Activated CD4-positive, alpha-beta T cell treated with anti-CD3 and anti-CD28 coated beads, Interleukin-2, amount 10 ng/mL, durations not matched to agents 24 days and 14 days (primary cell): ENCODE measurements at regions not wholly inside any gene's neighbourhood (a gene's known extent, or its start where the extent isn't known, plus 50 kb on each side); places are given as distances from the start of the nearest gene placed in this dataset.

Experiments used
- DNase-seq: peaks from one replicate; pipeline ENCODE4 v3.0.0; 2022
- H3K27ac Mint-ChIP-seq: one replicate; pipeline ENCODE4 v1.8.0; 2022; ENCODE audit warnings: mild to moderate bottlenecking, mixed read lengths
- H3K27me3 Mint-ChIP-seq: one replicate; pipeline ENCODE4 v1.8.0; 2022; ENCODE audit warnings: mixed read lengths
- H3K36me3 Mint-ChIP-seq: one replicate; pipeline ENCODE4 v1.8.0; 2022; ENCODE audit warnings: low read depth, mild to moderate bottlenecking, mixed read lengths
- H3K4me1 Mint-ChIP-seq: one replicate; pipeline ENCODE4 v1.8.0; 2021; ENCODE audit warnings: mixed read lengths
- H3K4me3 Mint-ChIP-seq: one replicate; pipeline ENCODE4 v1.8.0; 2022; ENCODE audit warnings: mild to moderate bottlenecking, moderate library complexity, mixed read lengths
- H3K9me3 Mint-ChIP-seq: one replicate; pipeline ENCODE4 v1.8.0; 2021; ENCODE audit warnings: mixed read lengths
- intact Hi-C: fragments of 100-400 bp; cut with micrococcal nuclease; formaldehyde crosslinking; loops from one replicate; pipeline ENCODE4 v1.15.1; 2023

- H3K9me3 Mint-ChIP-seq, result no peaks in the 10 kb centered on the region
- intact Hi-C loops, result no loop called here
- no peak overlapping the region for H3K27ac Mint-ChIP-seq
- no peak for DNase-seq
- H3K4me1 Mint-ChIP-seq, result no peaks in the 10 kb centered on the region
- H3K4me3 Mint-ChIP-seq, result no peak overlapping the region
- peaks cover under 1% of the 10 kb centered on the region for H3K27me3 Mint-ChIP-seq
- H3K36me3 Mint-ChIP-seq, result no peaks in the 10 kb centered on the region
Measured at GRCh38 chr1:221605569-221605968, 136.3 kb downstream of the DUSP10 start.

GRCh38 chr1:221606256-221606655 lies 135.6 kb downstream of the DUSP10 start:
- H3K4me1 Mint-ChIP-seq, result no peaks in the 10 kb centered on the region
- no peak for DNase-seq
- no peaks in the 10 kb centered on the region for H3K27me3 Mint-ChIP-seq
- H3K36me3 Mint-ChIP-seq, result no peaks in the 10 kb centered on the region
- H3K27ac Mint-ChIP-seq, result no peak overlapping the region
- H3K4me3 Mint-ChIP-seq, result no peak overlapping the region
- intact Hi-C loops, result no loop called here
- H3K9me3 Mint-ChIP-seq, result no peaks in the 10 kb centered on the region

GRCh38 chr1:221608835-221609320 lies 133.0 kb downstream of the DUSP10 start:
- peaks cover 6% of the 10 kb centered on the region for H3K4me1 Mint-ChIP-seq
- no peak overlapping the region for H3K27ac Mint-ChIP-seq
- DNase-seq, result no peak
- no peaks in the 10 kb centered on the region for H3K36me3 Mint-ChIP-seq
- no peaks in the 10 kb centered on the region for H3K9me3 Mint-ChIP-seq
- peaks cover 4% of the 10 kb centered on the region for H3K27me3 Mint-ChIP-seq
- no peak overlapping the region for H3K4me3 Mint-ChIP-seq
- intact Hi-C loops, result no loop called here

GRCh38 chr1:221611656-221612046 lies 130.2 kb downstream of the DUSP10 start:
- intact Hi-C loops, result no loop called here
- no peaks in the 10 kb centered on the region for H3K9me3 Mint-ChIP-seq
- H3K4me1 Mint-ChIP-seq, result peaks cover 6% of the 10 kb centered on the region
- no peak for DNase-seq
- peaks cover 10% of the 10 kb centered on the region for H3K27me3 Mint-ChIP-seq
- H3K27ac Mint-ChIP-seq, result no peak overlapping the region
- no peak overlapping the region for H3K4me3 Mint-ChIP-seq
- H3K36me3 Mint-ChIP-seq, result no peaks in the 10 kb centered on the region

GRCh38 chr1:221612047-221612777 lies 129.7 kb downstream of the DUSP10 start:
- H3K27ac Mint-ChIP-seq, result no peak overlapping the region
- H3K4me3 Mint-ChIP-seq, result no peak overlapping the region
- no peak for DNase-seq
- peaks cover 10% of the 10 kb centered on the region for H3K27me3 Mint-ChIP-seq
- H3K4me1 Mint-ChIP-seq, result peaks cover 6% of the 10 kb centered on the region
- H3K9me3 Mint-ChIP-seq, result no peaks in the 10 kb centered on the region
- no peaks in the 10 kb centered on the region for H3K36me3 Mint-ChIP-seq
- intact Hi-C loops, result no loop called here

GRCh38 chr1:221620437-221621384 lies 121.2 kb downstream of the DUSP10 start:
- H3K9me3 Mint-ChIP-seq, result peaks cover 8% of the 10 kb centered on the region
- H3K4me3 Mint-ChIP-seq, result no peak overlapping the region
- no peaks in the 10 kb centered on the region for H3K4me1 Mint-ChIP-seq
- no peak for DNase-seq
- intact Hi-C loops, result no loop called here
- H3K27me3 Mint-ChIP-seq, result peaks cover 16% of the 10 kb centered on the region
- H3K27ac Mint-ChIP-seq, result no peak overlapping the region
- no peaks in the 10 kb centered on the region for H3K36me3 Mint-ChIP-seq

GRCh38 chr1:221621683-221622082 lies 120.2 kb downstream of the DUSP10 start:
- no peaks in the 10 kb centered on the region for H3K36me3 Mint-ChIP-seq
- H3K27me3 Mint-ChIP-seq, result peaks cover 19% of the 10 kb centered on the region
- peaks cover 8% of the 10 kb centered on the region for H3K9me3 Mint-ChIP-seq
- DNase-seq, result no peak
- no peak overlapping the region for H3K4me3 Mint-ChIP-seq
- H3K27ac Mint-ChIP-seq, result no peak overlapping the region
- no peaks in the 10 kb centered on the region for H3K4me1 Mint-ChIP-seq
- intact Hi-C loops, result no loop called here

GRCh38 chr1:221622389-221622788 lies 119.5 kb downstream of the DUSP10 start:
- no peak for DNase-seq
- Mint-ChIP-seq H3K36me3 (no peaks in the 10 kb centered on the region), H3K4me1 (no peaks in the 10 kb centered on the region), H3K4me3 (no peak overlapping the region), H3K27ac (no peak overlapping the region), H3K9me3 (peaks cover 8% of the 10 kb centered on the region), H3K27me3 (peaks cover 22% of the 10 kb centered on the region)
- intact Hi-C loops, result no loop called here

- Mint-ChIP-seq H3K27me3 (peaks cover 25% of the 10 kb centered on the region), H3K27ac (no peak overlapping the region), H3K4me3 (no peak overlapping the region), H3K9me3 (peaks cover 4% of the 10 kb centered on the region), H3K4me1 (no peaks in the 10 kb centered on the region), H3K36me3 (no peaks in the 10 kb centered on the region)
- intact Hi-C loops, result no loop called here
- no peak for DNase-seq
Measured at GRCh38 chr1:221625026-221625425, 116.9 kb downstream of the DUSP10 start.

- Mint-ChIP-seq H3K4me3 (no peak overlapping the region), H3K27me3 (peaks cover 22% of the 10 kb centered on the region), H3K4me1 (no peaks in the 10 kb centered on the region), H3K27ac (no peak overlapping the region), H3K9me3 (peaks cover 4% of the 10 kb centered on the region), H3K36me3 (no peaks in the 10 kb centered on the region)
- DNase-seq, result no peak
- intact Hi-C loops, result no loop called here
Measured at GRCh38 chr1:221626041-221626440, 115.8 kb downstream of the DUSP10 start.

- Mint-ChIP-seq H3K9me3 (peaks cover 4% of the 10 kb centered on the region), H3K27me3 (peaks cover 15% of the 10 kb centered on the region), H3K36me3 (no peaks in the 10 kb centered on the region), H3K27ac (no peak overlapping the region), H3K4me1 (no peaks in the 10 kb centered on the region), H3K4me3 (no peak overlapping the region)
- intact Hi-C loops, result no loop called here
- no peak for DNase-seq
Measured at GRCh38 chr1:221630236-221630635, 111.7 kb downstream of the DUSP10 start.

- peaks cover 4% of the 10 kb centered on the region for H3K9me3 Mint-ChIP-seq
- intact Hi-C loops, result no loop called here
- no peaks in the 10 kb centered on the region for H3K36me3 Mint-ChIP-seq
- H3K27ac Mint-ChIP-seq, result no peak overlapping the region
- no peak for DNase-seq
- H3K4me1 Mint-ChIP-seq, result no peaks in the 10 kb centered on the region
- H3K27me3 Mint-ChIP-seq, result peaks cover 7% of the 10 kb centered on the region
- H3K4me3 Mint-ChIP-seq, result no peak overlapping the region
Measured at GRCh38 chr1:221631556-221631955, 110.3 kb downstream of the DUSP10 start.

GRCh38 chr1:221632072-221632471 lies 109.8 kb downstream of the DUSP10 start:
- H3K9me3 Mint-ChIP-seq, result peaks cover 7% of the 10 kb centered on the region
- H3K27ac Mint-ChIP-seq, result no peak overlapping the region
- H3K4me1 Mint-ChIP-seq, result no peaks in the 10 kb centered on the region
- H3K4me3 Mint-ChIP-seq, result no peak overlapping the region
- intact Hi-C loops, result no loop called here
- no peaks in the 10 kb centered on the region for H3K36me3 Mint-ChIP-seq
- no peak for DNase-seq
- peaks cover 4% of the 10 kb centered on the region for H3K27me3 Mint-ChIP-seq

GRCh38 chr1:221633841-221634409 lies 108.0 kb downstream of the DUSP10 start:
- H3K27ac Mint-ChIP-seq, result no peak overlapping the region
- no peaks in the 10 kb centered on the region for H3K27me3 Mint-ChIP-seq
- peaks cover 13% of the 10 kb centered on the region for H3K9me3 Mint-ChIP-seq
- DNase-seq, result no peak
- H3K4me1 Mint-ChIP-seq, result no peaks in the 10 kb centered on the region
- no peaks in the 10 kb centered on the region for H3K36me3 Mint-ChIP-seq
- H3K4me3 Mint-ChIP-seq, result no peak overlapping the region
- intact Hi-C loops, result no loop called here
